Small intestine (tissue), 7 donors: ENCODE measurements at regions not wholly inside any gene's neighbourhood (a gene's known extent, or its start where the extent isn't known, plus 50 kb on each side); places are given as distances from the start of the nearest gene placed in this dataset.

Experiments
- DNase-seq, 2 donors: peaks; one replicate each; pipeline versions ENCODE4 v3.0.0 to v3.0.0-alpha.2; 2013
- FAIRE-seq: peaks from 2 replicates; lab custom pipeline; 2012; peaks lifted over from hg19 to GRCh38; lab: Jason Lieb, UNC
- H3K27ac ChIP-seq, 3 donors: one replicate each; pipeline ENCODE4 v1.5.1; 2013; ENCODE audit warnings: low read length in 2 of 3, mild to moderate bottlenecking in 2 of 3, control low read depth in 1 of 3, inconsistent platforms in 1 of 3, low read depth in 1 of 3, moderate library complexity in 1 of 3
- H3K27me3 ChIP-seq, 3 donors: one replicate each; pipeline ENCODE4 v1.6.1; 2013; ENCODE audit warnings: low read length in 3 of 3, inconsistent platforms in 1 of 3; ENCODE audit not compliant: control insufficient read depth in 3 of 3, insufficient read depth in 3 of 3
- H3K36me3 ChIP-seq, 3 donors: one replicate each; pipeline ENCODE4 v1.6.1; 2013; ENCODE audit warnings: low read length in 3 of 3, inconsistent platforms in 1 of 3, low read depth in 1 of 3, mild to moderate bottlenecking in 1 of 3, moderate library complexity in 1 of 3; ENCODE audit not compliant: control insufficient read depth in 3 of 3, insufficient read depth in 2 of 3
- H3K4me1 ChIP-seq, 3 donors: one replicate each; pipeline ENCODE4 v1.6.1; 2013; ENCODE audit warnings: low read length in 2 of 3, inconsistent platforms in 1 of 3, low read depth in 1 of 3, mild to moderate bottlenecking in 1 of 3, moderate library complexity in 1 of 3; ENCODE audit not compliant: control insufficient read depth in 3 of 3, insufficient read depth in 2 of 3
- H3K4me3 ChIP-seq, 3 donors: one replicate each; pipeline ENCODE4 v1.5.1; 2013; ENCODE audit warnings: low read length in 3 of 3, control low read depth in 1 of 3, inconsistent platforms in 1 of 3, low read depth in 1 of 3, mild to moderate bottlenecking in 1 of 3, moderate library complexity in 1 of 3
- H3K9me3 ChIP-seq, 2 donors: one replicate each; pipeline ENCODE4 v1.6.1; 2013; ENCODE audit warnings: low read depth in 1 of 2, low read length in 1 of 2; ENCODE audit not compliant: control insufficient read depth in 2 of 2, insufficient read depth in 1 of 2
- WGBS, 3 donors: extraction: QIAGEN DNeasy Blood & Tissue Kit; methylation state at CpG; one replicate each; pipeline ENCODE4 v1.1.7; 2013; 5-methylcytosine and 5-hydroxymethylcytosine counted together
- donor health status: healthy with polysubstance abuse.
- donor health status: control.
- donor health status: control.
- donor health status: Bipolar disorder and iron deficiency.
- donor health status: healthy.

GRCh38 chr3:18735005-18735404, 309.9 kb upstream of the SATB1 start:
- 80 to 93% (median 91%) methylated on average over 2 of the region's 2 CpGs for WGBS, 3 donors
- Histone ChIP-seq H3K27me3 (peaks cover 0 to 2% (median 0%) of the 10 kb centered on the region in 3 donors), H3K4me3 (no peak overlapping the region), H3K36me3 (no peaks in the 10 kb centered on the region), H3K27ac (no peak overlapping the region), H3K4me1 (no peaks in the 10 kb centered on the region), H3K9me3 (no peaks in the 10 kb centered on the region)
- no peak for DNase-seq
- no peak for FAIRE-seq

GRCh38 chr3:18734309-18734708, 309.2 kb upstream of the SATB1 start:
- Histone ChIP-seq H3K4me3 (no peak overlapping the region), H3K9me3 (no peaks in the 10 kb centered on the region), H3K36me3 (no peaks in the 10 kb centered on the region), H3K4me1 (no peaks in the 10 kb centered on the region), H3K27me3 (peaks cover 0 to 2% (median 0%) of the 10 kb centered on the region in 3 donors), H3K27ac (no peak overlapping the region)
- WGBS, 3 donors, result 82 to 91% (median 90%) methylated on average over 2 of the region's 2 CpGs
- DNase-seq (no peak), FAIRE-seq (no peak)

GRCh38 chr3:18732474-18732873, 307.3 kb upstream of the SATB1 start:
- 76 to 91% (median 79%) methylated on average over 1 of the region's 1 CpG for WGBS, 3 donors
- Histone ChIP-seq H3K27me3 (no peaks in the 10 kb centered on the region), H3K36me3 (no peaks in the 10 kb centered on the region), H3K4me1 (no peaks in the 10 kb centered on the region), H3K4me3 (no peak overlapping the region), H3K27ac (no peak overlapping the region), H3K9me3 (no peaks in the 10 kb centered on the region)
- FAIRE-seq (no peak), DNase-seq (no peak)

GRCh38 chr3:18730491-18730890, 305.4 kb upstream of the SATB1 start:
- Histone ChIP-seq H3K4me3 (no peak overlapping the region), H3K36me3 (no peaks in the 10 kb centered on the region), H3K4me1 (peaks cover 0 to 2% (median 0%) of the 10 kb centered on the region in 3 donors), H3K27me3 (no peaks in the 10 kb centered on the region), H3K9me3 (no peaks in the 10 kb centered on the region), H3K27ac (no peak overlapping the region)
- DNase-seq (no peak), FAIRE-seq (no peak)
- 69 to 83% (median 79%) methylated on average over 2 of the region's 2 CpGs for WGBS, 3 donors

- 82 to 96% (median 93%) methylated on average over 1 of the region's 1 CpG for WGBS, 3 donors
- H3K9me3 ChIP-seq, result no peaks in the 10 kb centered on the region
- H3K36me3 ChIP-seq, result no peaks in the 10 kb centered on the region
- FAIRE-seq (no peak), DNase-seq (no peak)
- H3K4me3 ChIP-seq, result no peak overlapping the region
- H3K27ac ChIP-seq, result no peak overlapping the region
- peaks cover 0 to 2% (median 0%) of the 10 kb centered on the region in 3 donors for H3K4me1 ChIP-seq
- H3K27me3 ChIP-seq, result no peaks in the 10 kb centered on the region
Measured at GRCh38 chr3:18729671-18730070, 304.5 kb upstream of the SATB1 start.

- H3K27ac ChIP-seq, result peak overlapping the region in 2 of 3 donors; percentile 14 to 43
- DNase-seq (peak; percentile 3 to 38), FAIRE-seq (no peak)
- H3K9me3 ChIP-seq, result no peaks in the 10 kb centered on the region
- no peaks in the 10 kb centered on the region for H3K36me3 ChIP-seq
- H3K4me1 ChIP-seq, result peaks cover 0 to 2% (median 0%) of the 10 kb centered on the region in 3 donors
- no peak overlapping the region for H3K4me3 ChIP-seq
- 40 to 70% (median 69%) methylated on average over 6 of the region's 6 CpGs for WGBS, 3 donors
- H3K27me3 ChIP-seq, result no peaks in the 10 kb centered on the region
Measured at GRCh38 chr3:18725668-18726407, 300.7 kb upstream of the SATB1 start.

- Histone ChIP-seq H3K27ac (peak overlapping the region in 1 of 3 donors; percentile 11), H3K27me3 (no peaks in the 10 kb centered on the region), H3K9me3 (peaks cover 0 to 3% of the 10 kb centered on the region in 2 donors), H3K4me1 (peaks cover 0 to 2% (median 0%) of the 10 kb centered on the region in 3 donors), H3K36me3 (no peaks in the 10 kb centered on the region), H3K4me3 (no peak overlapping the region)
- FAIRE-seq (no peak), DNase-seq (no peak)
- 58 to 66% (median 62%) methylated on average over 2 of the region's 2 CpGs for WGBS, 3 donors
Measured at GRCh38 chr3:18724456-18724855, 299.3 kb upstream of the SATB1 start.

- no peak for FAIRE-seq
- Histone ChIP-seq H3K36me3 (no peaks in the 10 kb centered on the region), H3K4me3 (no peak overlapping the region), H3K4me1 (peaks cover 0 to 2% (median 0%) of the 10 kb centered on the region in 3 donors), H3K27me3 (no peaks in the 10 kb centered on the region), H3K9me3 (peaks cover 0 to 3% of the 10 kb centered on the region in 2 donors), H3K27ac (no peak overlapping the region)
- 90 to 96% (median 93%) methylated on average over 1 of the region's 1 CpG for WGBS, 3 donors
- DNase-seq, result no peak
Measured at GRCh38 chr3:18723206-18723810, 298.2 kb upstream of the SATB1 start.
